ENCODE measurements at regions not wholly inside any gene's neighbourhood (a gene's known extent, or its start where the extent isn't known, plus 50 kb on each side); places are given as distances from the start of the nearest gene placed in this dataset.
A peak's percentile ranks its signal among the peaks of the same experiment; 100 is the strongest.

GRCh38 chr5:171610686-171611085 lies 174.9 kb upstream of the SMIM23 start:
- CTCF ChIA-PET, result no interaction called here
- H3K27ac ChIP-seq, result no peak overlapping the region
- POLR2A ChIA-PET (ENCODE audit: low non-redundant PET), result no interaction called here
- no peak for DNase-seq (ENCODE audit: low spot score)
- TF ChIP-seq, protein P1, sequence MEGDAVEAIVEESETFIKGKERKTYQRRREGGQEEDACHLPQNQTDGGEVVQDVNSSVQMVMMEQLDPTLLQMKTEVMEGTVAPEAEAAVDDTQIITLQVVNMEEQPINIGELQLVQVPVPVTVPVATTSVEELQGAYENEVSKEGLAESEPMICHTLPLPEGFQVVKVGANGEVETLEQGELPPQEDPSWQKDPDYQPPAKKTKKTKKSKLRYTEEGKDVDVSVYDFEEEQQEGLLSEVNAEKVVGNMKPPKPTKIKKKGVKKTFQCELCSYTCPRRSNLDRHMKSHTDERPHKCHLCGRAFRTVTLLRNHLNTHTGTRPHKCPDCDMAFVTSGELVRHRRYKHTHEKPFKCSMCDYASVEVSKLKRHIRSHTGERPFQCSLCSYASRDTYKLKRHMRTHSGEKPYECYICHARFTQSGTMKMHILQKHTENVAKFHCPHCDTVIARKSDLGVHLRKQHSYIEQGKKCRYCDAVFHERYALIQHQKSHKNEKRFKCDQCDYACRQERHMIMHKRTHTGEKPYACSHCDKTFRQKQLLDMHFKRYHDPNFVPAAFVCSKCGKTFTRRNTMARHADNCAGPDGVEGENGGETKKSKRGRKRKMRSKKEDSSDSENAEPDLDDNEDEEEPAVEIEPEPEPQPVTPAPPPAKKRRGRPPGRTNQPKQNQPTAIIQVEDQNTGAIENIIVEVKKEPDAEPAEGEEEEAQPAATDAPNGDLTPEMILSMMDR (conservative IDR thresholded peaks at IDR 0.05; ENCODE audit: low read depth), result no peak

GRCh38 chr5:171612749-171613148 lies 172.9 kb upstream of the SMIM23 start:
- H3K27ac ChIP-seq, result no peak overlapping the region
- CTCF ChIA-PET, result interaction anchor here (1.1 kb wide), 1 partner anchor 17 kb away, joined by 3 read pairs; no protein-coding TSS in a partner anchor
- TF ChIP-seq, protein P1 (conservative IDR thresholded peaks at IDR 0.05; ENCODE audit: low read depth), result no peak
- POLR2A ChIA-PET (ENCODE audit: low non-redundant PET), result interaction anchor here (0.6 kb wide), 1 partner anchor 196 kb away, joined by 9 read pairs; no protein-coding TSS in a partner anchor
- DNase-seq (ENCODE audit: low spot score), result no peak

DNA sequence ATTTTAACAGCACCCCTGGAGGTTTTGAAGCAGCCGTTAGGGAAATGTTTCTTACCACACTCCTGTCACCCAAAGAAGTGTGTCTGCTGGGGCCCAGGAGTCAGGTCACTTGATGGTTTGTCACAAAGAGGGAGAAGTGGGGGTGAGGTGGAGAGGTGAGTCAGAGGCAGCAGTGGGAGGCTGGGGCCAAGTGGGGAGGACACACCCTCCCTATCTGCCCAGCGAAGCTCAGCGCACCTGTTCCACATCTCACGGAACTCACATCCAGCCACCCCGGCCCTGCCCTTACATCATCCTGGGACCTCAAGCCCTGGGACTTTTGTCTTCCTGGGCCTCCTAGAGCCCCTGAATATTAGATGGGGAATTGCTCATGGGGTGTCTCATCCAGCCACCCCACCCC lies 171.1 kb upstream of the SMIM23 start:
- no peak for DNase-seq (ENCODE audit: low spot score)
- ChIA-PET POLR2A (ENCODE audit: low non-redundant PET) (no interaction called here), CTCF (interaction anchor here (1.1 kb wide), 1 partner anchor 15 kb away, joined by 3 read pairs; no protein-coding TSS in a partner anchor)
- no peak overlapping the region for H3K27ac ChIP-seq
- TF ChIP-seq, protein P1 (conservative IDR thresholded peaks at IDR 0.05; ENCODE audit: low read depth), result no peak

- POLR2A ChIA-PET (ENCODE audit: low non-redundant PET), result no interaction called here
- peak; percentile 30 for DNase-seq (ENCODE audit: low spot score)
- CTCF ChIA-PET, result interaction anchor here (1.1 kb wide), 1 partner anchor 15 kb away, joined by 3 read pairs; no protein-coding TSS in a partner anchor
- TF ChIP-seq, protein P1 (conservative IDR thresholded peaks at IDR 0.05; ENCODE audit: low read depth), result no peak
- H3K27ac ChIP-seq, result no peak overlapping the region
Measured at GRCh38 chr5:171614971-171615653, 170.5 kb upstream of the SMIM23 start.

- CTCF ChIA-PET, result interaction anchor here (0.7 kb wide), 1 partner anchor 267 kb away, joined by 3 read pairs; no protein-coding TSS in a partner anchor
- DNase-seq (ENCODE audit: low spot score), result no peak
- POLR2A ChIA-PET (ENCODE audit: low non-redundant PET), result no interaction called here
- no peak overlapping the region for H3K27ac ChIP-seq
- TF ChIP-seq, protein P1 (conservative IDR thresholded peaks at IDR 0.05; ENCODE audit: low read depth), result no peak
Measured at GRCh38 chr5:171615705-171616640, 169.6 kb upstream of the SMIM23 start.

DNA sequence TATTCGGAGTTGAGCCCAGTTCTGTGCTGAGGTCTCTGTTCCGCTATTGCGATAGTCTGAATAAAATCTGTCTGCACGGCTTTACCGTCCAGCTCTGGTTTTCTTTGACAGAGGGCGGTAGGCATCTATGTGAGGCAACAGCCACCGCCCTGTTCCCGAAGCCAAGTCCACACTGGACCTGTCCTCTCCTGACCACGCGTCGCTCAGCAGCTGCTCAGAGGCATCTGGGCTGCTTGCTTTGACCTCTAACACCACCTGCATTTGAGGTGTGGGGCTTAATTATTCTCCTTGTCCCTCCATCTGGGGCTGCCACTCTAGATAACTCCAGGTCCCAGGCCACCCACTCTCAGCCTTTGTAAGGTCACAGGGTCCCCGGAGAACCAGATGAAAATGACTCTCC lies 168.4 kb upstream of the SMIM23 start:
- POLR2A ChIA-PET (ENCODE audit: low non-redundant PET), result no interaction called here

More for the DNA sequence above, 168.4 kb upstream of the SMIM23 start:
- no peak for DNase-seq (ENCODE audit: low spot score)
- TF ChIP-seq, protein P1 (conservative IDR thresholded peaks at IDR 0.05; ENCODE audit: low read depth), result no peak
- CTCF ChIA-PET, result interaction anchor here (0.6 to 1.7 kb wide), 3 partner anchors 133 to 716 kb away, joined by 3 to 5 read pairs (median 3); no protein-coding TSS in a partner anchor
- no peak overlapping the region for H3K27ac ChIP-seq
